ENCODE measurements at regions not wholly inside any gene's neighbourhood (a gene's known extent, or its start where the extent isn't known, plus 50 kb on each side); places are given as distances from the start of the nearest gene placed in this dataset.

DNA sequence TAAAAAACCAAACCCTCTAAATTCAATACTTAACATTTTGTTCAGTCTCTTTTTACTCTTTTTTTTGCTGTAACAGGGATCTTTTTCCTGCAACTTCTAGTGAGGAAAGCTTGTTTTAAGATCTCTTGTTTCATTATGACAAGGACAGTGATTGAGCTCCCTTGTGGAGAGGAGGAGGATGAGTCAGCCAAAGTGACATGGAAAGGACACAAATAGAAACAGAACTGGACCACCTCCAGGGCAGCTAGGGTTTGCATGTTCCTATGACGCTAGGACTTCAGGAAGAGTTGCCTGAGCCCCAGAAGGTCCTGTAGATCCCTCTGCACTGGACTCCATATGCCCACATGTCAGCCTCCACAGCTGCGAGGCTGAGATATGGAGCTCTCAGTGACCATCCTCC is 212.6 kb upstream of the FAM78B start:
- TF ChIP-seq, protein P1, sequence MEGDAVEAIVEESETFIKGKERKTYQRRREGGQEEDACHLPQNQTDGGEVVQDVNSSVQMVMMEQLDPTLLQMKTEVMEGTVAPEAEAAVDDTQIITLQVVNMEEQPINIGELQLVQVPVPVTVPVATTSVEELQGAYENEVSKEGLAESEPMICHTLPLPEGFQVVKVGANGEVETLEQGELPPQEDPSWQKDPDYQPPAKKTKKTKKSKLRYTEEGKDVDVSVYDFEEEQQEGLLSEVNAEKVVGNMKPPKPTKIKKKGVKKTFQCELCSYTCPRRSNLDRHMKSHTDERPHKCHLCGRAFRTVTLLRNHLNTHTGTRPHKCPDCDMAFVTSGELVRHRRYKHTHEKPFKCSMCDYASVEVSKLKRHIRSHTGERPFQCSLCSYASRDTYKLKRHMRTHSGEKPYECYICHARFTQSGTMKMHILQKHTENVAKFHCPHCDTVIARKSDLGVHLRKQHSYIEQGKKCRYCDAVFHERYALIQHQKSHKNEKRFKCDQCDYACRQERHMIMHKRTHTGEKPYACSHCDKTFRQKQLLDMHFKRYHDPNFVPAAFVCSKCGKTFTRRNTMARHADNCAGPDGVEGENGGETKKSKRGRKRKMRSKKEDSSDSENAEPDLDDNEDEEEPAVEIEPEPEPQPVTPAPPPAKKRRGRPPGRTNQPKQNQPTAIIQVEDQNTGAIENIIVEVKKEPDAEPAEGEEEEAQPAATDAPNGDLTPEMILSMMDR (IDR thresholded peaks at IDR 0.05): no peak
- no peak for TF ChIP-seq POLR2A (IDR thresholded peaks at IDR 0.05)

Measured in Peyer's patch (tissue), 4 donors.